KMS-11 (cell line): ENCODE measurements at regions not wholly inside any gene's neighbourhood (a gene's known extent, or its start where the extent isn't known, plus 50 kb on each side); places are given as distances from the start of the nearest gene placed in this dataset.
A peak's percentile ranks its signal among the peaks of the same experiment; 100 is the strongest.

Source experiments
- H2AFZ ChIP-seq: fragments of 200-600 bp; sonication (generic); 2 replicates; pipeline ENCODE4 v1.6.1; 2016; ENCODE audit warnings: antibody characterized with exemption, mixed run types, low read depth
- H3K27ac ChIP-seq: fragments of 200-600 bp; sonication (generic); 2 replicates; pipeline ENCODE4 v1.6.1; 2016; ENCODE audit warnings: mild to moderate bottlenecking, mixed run types
- H3K27me3 ChIP-seq: fragments of 200-600 bp; sonication (generic); 2 replicates; pipeline ENCODE4 v1.6.1; 2017; ENCODE audit warnings: mild to moderate bottlenecking, low read depth, mixed run types, moderate library complexity; ENCODE audit not compliant: insufficient read depth
- H3K36me3 ChIP-seq: fragments of 200-600 bp; sonication (generic); 2 replicates; pipeline ENCODE4 v1.6.1; 2017; ENCODE audit warnings: mild to moderate bottlenecking, mixed run types; ENCODE audit not compliant: insufficient read depth
- H3K4me1 ChIP-seq: fragments of 200-600 bp; sonication (generic); 2 replicates; pipeline ENCODE4 v1.6.1; 2016; ENCODE audit warnings: mild to moderate bottlenecking, low read depth, mixed run types; ENCODE audit not compliant: poor library complexity, severe bottlenecking
- H3K4me2 ChIP-seq: fragments of 200-600 bp; sonication (generic); 2 replicates; pipeline ENCODE4 v1.7.0; 2016; ENCODE audit warnings: mild to moderate bottlenecking, mixed run types
- H3K4me3 ChIP-seq: fragments of 200-600 bp; sonication (generic); IDR thresholded peaks from 2 replicates; pipeline ENCODE4 v1.6.1; 2017; ENCODE audit warnings: low read depth, low read length, mixed read lengths; ENCODE audit not compliant: insufficient read depth
- H3K79me2 ChIP-seq: fragments of 200-600 bp; sonication (generic); 2 replicates; pipeline ENCODE4 v1.6.1; 2016; ENCODE audit warnings: low read depth, mixed run types; ENCODE audit not compliant: insufficient read depth
- H3K9ac ChIP-seq: fragments of 200-600 bp; sonication (generic); 2 replicates; pipeline ENCODE4 v1.6.1; 2016; ENCODE audit warnings: mild to moderate bottlenecking, mixed run types
- H4K20me1 ChIP-seq: fragments of 200-600 bp; sonication (generic); 2 replicates; pipeline ENCODE4 v1.6.1; 2016; ENCODE audit warnings: mild to moderate bottlenecking, mixed run types; ENCODE audit not compliant: insufficient read depth
- TF ChIP-seq, protein P1 (sequence below): fragments of 200-600 bp; sonication (generic); conservative IDR thresholded peaks from 2 replicates; pipeline ENCODE4 v1.6.1; 2017; ENCODE audit warnings: low read depth, mild to moderate bottlenecking, antibody characterized with exemption, low read length, moderate library complexity, mixed read lengths

DNA sequence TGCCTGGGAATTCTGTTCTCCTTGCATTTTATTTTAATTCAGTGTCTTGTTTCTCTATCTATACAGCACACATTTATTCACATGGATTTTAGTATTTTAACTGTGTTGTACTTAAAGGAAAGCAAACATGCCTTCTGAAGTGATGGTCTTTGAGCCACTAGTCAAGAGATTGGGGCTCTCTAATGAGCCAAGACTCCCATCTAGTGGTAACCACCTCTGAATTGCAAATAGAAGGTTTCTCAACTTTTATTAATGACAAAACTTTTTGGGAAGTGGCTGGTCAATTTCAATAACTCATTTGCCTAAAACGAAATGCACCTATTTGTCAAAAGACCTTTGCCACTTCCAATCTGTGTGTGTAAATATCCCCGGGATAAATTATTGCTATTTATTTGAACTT is 199.6 kb downstream of the LTN1 start:
- no peaks in the 10 kb centered on the region for H3K36me3 ChIP-seq
- H2AFZ ChIP-seq: no peak overlapping the region
- H3K27me3 ChIP-seq: no peaks in the 10 kb centered on the region
- H3K27ac ChIP-seq: no peak overlapping the region
- H3K4me2 ChIP-seq: no peak overlapping the region
- no peak overlapping the region for H3K4me3 ChIP-seq
- H3K4me1 ChIP-seq: no peaks in the 10 kb centered on the region
- no peaks in the 10 kb centered on the region for H3K79me2 ChIP-seq
- no peak overlapping the region for H3K9ac ChIP-seq
- TF ChIP-seq, protein P1, sequence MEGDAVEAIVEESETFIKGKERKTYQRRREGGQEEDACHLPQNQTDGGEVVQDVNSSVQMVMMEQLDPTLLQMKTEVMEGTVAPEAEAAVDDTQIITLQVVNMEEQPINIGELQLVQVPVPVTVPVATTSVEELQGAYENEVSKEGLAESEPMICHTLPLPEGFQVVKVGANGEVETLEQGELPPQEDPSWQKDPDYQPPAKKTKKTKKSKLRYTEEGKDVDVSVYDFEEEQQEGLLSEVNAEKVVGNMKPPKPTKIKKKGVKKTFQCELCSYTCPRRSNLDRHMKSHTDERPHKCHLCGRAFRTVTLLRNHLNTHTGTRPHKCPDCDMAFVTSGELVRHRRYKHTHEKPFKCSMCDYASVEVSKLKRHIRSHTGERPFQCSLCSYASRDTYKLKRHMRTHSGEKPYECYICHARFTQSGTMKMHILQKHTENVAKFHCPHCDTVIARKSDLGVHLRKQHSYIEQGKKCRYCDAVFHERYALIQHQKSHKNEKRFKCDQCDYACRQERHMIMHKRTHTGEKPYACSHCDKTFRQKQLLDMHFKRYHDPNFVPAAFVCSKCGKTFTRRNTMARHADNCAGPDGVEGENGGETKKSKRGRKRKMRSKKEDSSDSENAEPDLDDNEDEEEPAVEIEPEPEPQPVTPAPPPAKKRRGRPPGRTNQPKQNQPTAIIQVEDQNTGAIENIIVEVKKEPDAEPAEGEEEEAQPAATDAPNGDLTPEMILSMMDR: 0 out of 2 replicates have a peak, but pooled peaks have one; percentile 6
- H4K20me1 ChIP-seq: no peaks in the 10 kb centered on the region

DNA sequence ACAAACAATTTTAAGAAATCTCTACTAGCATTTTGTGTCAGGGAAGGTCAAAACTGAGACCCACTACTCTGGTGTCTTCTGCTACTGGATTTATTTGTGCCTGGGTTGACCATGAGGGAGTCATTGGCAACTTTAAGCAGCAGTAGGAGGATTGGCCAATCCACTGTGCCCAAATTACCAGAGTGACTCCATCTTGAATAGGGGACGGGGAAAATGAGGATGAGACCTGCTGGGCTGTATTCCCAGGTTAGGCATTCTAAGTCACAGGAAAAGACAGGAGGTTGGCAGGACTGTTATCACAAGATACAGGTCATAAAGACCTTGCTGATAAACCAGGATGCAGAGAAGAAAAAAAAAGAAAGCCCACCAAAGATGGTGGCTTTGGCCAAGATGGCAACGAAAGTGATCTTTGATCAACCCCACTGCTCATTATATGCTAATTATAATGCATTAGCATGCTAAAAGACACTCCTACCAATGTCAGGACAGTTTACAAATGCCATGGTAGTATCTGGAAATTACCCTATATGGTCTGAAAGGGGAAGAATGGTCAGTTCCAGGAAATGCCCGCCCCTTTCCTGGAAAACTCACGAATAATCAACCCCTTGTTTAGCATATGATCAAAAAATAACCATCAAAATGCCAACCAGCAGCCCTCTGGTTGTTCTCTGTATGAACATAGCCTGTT is 200.9 kb downstream of the LTN1 start:
- no peak overlapping the region for H2AFZ ChIP-seq
- H3K9ac ChIP-seq: no peak overlapping the region
- no peaks in the 10 kb centered on the region for H3K27me3 ChIP-seq
- no peak overlapping the region for H3K27ac ChIP-seq
- TF ChIP-seq, protein P1: no peak
- H4K20me1 ChIP-seq: no peaks in the 10 kb centered on the region
- H3K79me2 ChIP-seq: no peaks in the 10 kb centered on the region
- no peak overlapping the region for H3K4me3 ChIP-seq
- H3K4me1 ChIP-seq: no peaks in the 10 kb centered on the region
- H3K36me3 ChIP-seq: no peaks in the 10 kb centered on the region
- no peak overlapping the region for H3K4me2 ChIP-seq

DNA sequence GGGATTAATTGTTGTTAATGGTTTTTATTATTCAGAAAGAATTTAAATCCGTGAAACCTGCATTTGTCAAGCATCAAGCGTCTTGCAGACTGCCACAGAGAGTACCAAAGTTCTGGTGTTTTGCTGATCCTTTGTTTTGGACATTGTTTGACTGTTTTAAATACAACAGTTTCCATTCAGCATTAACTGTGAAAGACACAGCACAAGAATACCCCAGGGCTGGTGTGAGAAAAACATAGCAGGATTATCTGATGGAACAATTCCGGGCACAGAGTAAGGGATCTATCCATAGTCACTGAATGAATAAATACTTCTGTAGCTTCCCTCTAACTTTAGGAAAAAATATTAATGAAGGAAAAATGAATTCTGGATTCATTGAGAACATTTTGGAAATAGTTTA is 202.3 kb downstream of the LTN1 start:
- H3K36me3 ChIP-seq: no peaks in the 10 kb centered on the region
- no peak overlapping the region for H3K27ac ChIP-seq
- no peaks in the 10 kb centered on the region for H3K27me3 ChIP-seq
- TF ChIP-seq, protein P1: no peak
- H3K4me3 ChIP-seq: no peak overlapping the region
- H3K79me2 ChIP-seq: no peaks in the 10 kb centered on the region
- H4K20me1 ChIP-seq: no peaks in the 10 kb centered on the region
- H3K4me1 ChIP-seq: no peaks in the 10 kb centered on the region
- no peak overlapping the region for H2AFZ ChIP-seq
- no peak overlapping the region for H3K9ac ChIP-seq
- H3K4me2 ChIP-seq: no peak overlapping the region

DNA sequence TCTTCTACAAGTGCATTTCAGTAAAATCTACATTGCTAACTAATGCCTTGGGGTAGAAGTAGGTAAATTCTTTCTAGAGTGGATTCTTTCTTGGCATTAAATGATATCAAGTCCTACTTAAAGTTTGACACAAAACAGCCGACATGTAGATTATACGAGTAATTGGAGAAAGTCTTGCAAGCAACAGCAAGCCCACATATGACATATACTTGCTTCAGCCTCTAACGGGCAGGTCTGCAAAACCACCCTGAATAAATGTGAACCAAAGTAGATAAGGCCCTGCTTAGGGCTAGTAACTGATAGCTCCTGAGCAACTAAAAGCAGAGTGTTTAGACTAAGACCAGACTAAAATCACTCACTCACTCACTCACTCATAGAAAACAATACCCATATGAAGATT is 203.2 kb downstream of the LTN1 start:
- Histone ChIP-seq H3K36me3 (no peaks in the 10 kb centered on the region), H4K20me1 (no peaks in the 10 kb centered on the region), H3K27me3 (no peaks in the 10 kb centered on the region), H3K9ac (no peak overlapping the region), H3K27ac (no peak overlapping the region), H2AFZ (no peak overlapping the region), H3K4me3 (no peak overlapping the region), H3K79me2 (no peaks in the 10 kb centered on the region), H3K4me1 (no peaks in the 10 kb centered on the region), H3K4me2 (no peak overlapping the region)
- TF ChIP-seq, protein P1: no peak
